Endothelial cell of umbilical vein (primary cell): ENCODE measurements at regions not wholly inside any gene's neighbourhood (a gene's known extent, or its start where the extent isn't known, plus 50 kb on each side); places are given as distances from the start of the nearest gene placed in this dataset.

Source experiments
- EZH2 ChIP-seq: IDR thresholded peaks from 2 replicates; pipeline ENCODE4 v1.6.1; 2012; ENCODE audit warnings: borderline replicate concordance, low read depth, mild to moderate bottlenecking, moderate library complexity, low read length, inconsistent platforms; ENCODE audit not compliant: severe bottlenecking
- FOS ChIP-seq: IDR thresholded peaks from 2 replicates; pipeline ENCODE4 v1.6.1; 2011; ENCODE audit warnings: mild to moderate bottlenecking, low read length, moderate library complexity, borderline replicate concordance; ENCODE audit not compliant: insufficient read depth
- GATA2 ChIP-seq: IDR thresholded peaks from 2 replicates; pipeline ENCODE4 v1.7.0; 2011; ENCODE audit warnings: low read depth, mild to moderate bottlenecking, moderate library complexity, mixed read lengths, low read length; ENCODE audit not compliant: insufficient read length, insufficient read depth
- JUN ChIP-seq: IDR thresholded peaks from 2 replicates; pipeline ENCODE4 v1.6.1; 2011; ENCODE audit warnings: borderline replicate concordance, low read depth; ENCODE audit not compliant: insufficient read length, insufficient read depth
- MYC ChIP-seq: IDR thresholded peaks from one replicate; pipeline ENCODE4 v1.6.1; 2011; ENCODE audit warnings: mild to moderate bottlenecking, low read depth, low read length
- POLR2A ChIP-seq: IDR thresholded peaks from 2 replicates; pipeline ENCODE4 v1.6.1; 2012; ENCODE audit warnings: low read depth, mild to moderate bottlenecking, control low read depth, low read length
- POLR2AphosphoS5 ChIP-seq: IDR thresholded peaks from 2 replicates; pipeline ENCODE4 v1.6.1; 2012; ENCODE audit warnings: low read depth, mild to moderate bottlenecking, control low read depth, low read length, moderate library complexity; ENCODE audit not compliant: insufficient read depth
- TF ChIP-seq, protein P1 (sequence below), 2 donors: IDR thresholded peaks; 1 replicate in 1 of 2; 2 replicates in 1 of 2; pipeline ENCODE4 v1.5.1; 2011; ENCODE audit warnings: low read length in 2 of 2, mild to moderate bottlenecking in 2 of 2, moderate library complexity in 2 of 2, control low read depth in 1 of 2, inconsistent platforms in 1 of 2, low read depth in 1 of 2; ENCODE audit not compliant: insufficient read depth in 1 of 2; ENCODE audit errors: extremely low read depth in 1 of 2
- TF ChIP-seq, protein P2 (sequence below): IDR thresholded peaks from 2 replicates; pipeline ENCODE4 v1.6.1; 2011; ENCODE audit not compliant: insufficient read depth, insufficient read length

DNA sequence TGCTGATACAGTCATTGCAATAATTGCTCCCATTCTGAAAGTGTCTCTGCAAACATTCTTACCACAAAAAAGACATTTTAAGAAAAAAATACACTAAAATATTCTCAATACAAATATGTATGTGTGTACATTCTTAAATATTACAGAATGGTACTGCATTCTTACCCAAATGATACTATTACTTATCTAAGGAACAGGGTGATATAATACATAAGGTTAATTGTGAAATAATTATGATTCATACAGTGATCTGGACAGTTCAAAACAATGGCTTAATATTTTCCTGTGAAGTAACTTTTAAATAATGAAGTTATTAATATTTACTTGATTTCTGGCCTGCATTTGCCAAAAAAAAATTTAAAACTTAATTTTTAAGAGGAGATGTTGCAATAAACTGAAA lies 694.6 kb downstream of the TUSC7 start:
- TF ChIP-seq, protein P1, sequence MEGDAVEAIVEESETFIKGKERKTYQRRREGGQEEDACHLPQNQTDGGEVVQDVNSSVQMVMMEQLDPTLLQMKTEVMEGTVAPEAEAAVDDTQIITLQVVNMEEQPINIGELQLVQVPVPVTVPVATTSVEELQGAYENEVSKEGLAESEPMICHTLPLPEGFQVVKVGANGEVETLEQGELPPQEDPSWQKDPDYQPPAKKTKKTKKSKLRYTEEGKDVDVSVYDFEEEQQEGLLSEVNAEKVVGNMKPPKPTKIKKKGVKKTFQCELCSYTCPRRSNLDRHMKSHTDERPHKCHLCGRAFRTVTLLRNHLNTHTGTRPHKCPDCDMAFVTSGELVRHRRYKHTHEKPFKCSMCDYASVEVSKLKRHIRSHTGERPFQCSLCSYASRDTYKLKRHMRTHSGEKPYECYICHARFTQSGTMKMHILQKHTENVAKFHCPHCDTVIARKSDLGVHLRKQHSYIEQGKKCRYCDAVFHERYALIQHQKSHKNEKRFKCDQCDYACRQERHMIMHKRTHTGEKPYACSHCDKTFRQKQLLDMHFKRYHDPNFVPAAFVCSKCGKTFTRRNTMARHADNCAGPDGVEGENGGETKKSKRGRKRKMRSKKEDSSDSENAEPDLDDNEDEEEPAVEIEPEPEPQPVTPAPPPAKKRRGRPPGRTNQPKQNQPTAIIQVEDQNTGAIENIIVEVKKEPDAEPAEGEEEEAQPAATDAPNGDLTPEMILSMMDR (IDR thresholded peaks at IDR 0.05; ENCODE audit: extremely low read depth in 1 of 2, insufficient read depth in 1 of 2, low read depth in 1 of 2, low read length in 2 of 2): no peak
- no peak for TF ChIP-seq EZH2
- TF ChIP-seq POLR2A: no peak
- no peak for TF ChIP-seq FOS
- TF ChIP-seq MYC: no peak
- no peak for TF ChIP-seq JUN
- no peak for TF ChIP-seq GATA2
- TF ChIP-seq, protein P2, sequence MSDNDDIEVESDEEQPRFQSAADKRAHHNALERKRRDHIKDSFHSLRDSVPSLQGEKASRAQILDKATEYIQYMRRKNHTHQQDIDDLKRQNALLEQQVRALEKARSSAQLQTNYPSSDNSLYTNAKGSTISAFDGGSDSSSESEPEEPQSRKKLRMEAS: no peak
- TF ChIP-seq POLR2AphosphoS5: no peak
